ENCODE measurements at regions not wholly inside any gene's neighbourhood (a gene's known extent, or its start where the extent isn't known, plus 50 kb on each side); places are given as distances from the start of the nearest gene placed in this dataset.

DNA sequence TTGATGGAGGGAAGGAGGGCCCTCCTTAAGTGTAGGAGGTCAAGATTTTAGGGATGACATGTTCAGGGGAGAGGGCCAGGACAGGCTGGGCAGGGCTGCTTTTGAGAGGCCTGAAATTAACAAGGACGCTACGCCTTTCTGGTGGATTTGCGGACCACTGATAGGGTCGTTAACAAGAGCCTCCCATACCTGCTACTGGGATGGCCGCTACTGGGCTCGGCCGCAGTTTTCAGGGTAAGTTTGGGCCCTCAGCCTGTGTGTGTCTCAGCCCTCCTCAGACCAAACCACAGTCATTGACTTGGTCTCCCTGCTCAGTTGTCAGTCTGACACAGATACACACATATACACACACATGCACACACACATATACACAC, 180.9 kb downstream of the SMAD2 start:
- H3K9me3 ChIP-seq (ENCODE audit: insufficient read depth, low read length): no peaks in the 10 kb centered on the region
- no peak overlapping the region for H3K4me2 ChIP-seq (ENCODE audit: low read depth, low read length, poor library complexity, severe bottlenecking)
- H4K20me1 ChIP-seq (ENCODE audit: low read depth, low read length): no peaks in the 10 kb centered on the region
- H3K36me3 ChIP-seq (ENCODE audit: low read length): no peaks in the 10 kb centered on the region
- H3K79me2 ChIP-seq (ENCODE audit: insufficient read depth, low read length): no peaks in the 10 kb centered on the region
- H3K27me3 ChIP-seq (ENCODE audit: low read length): no peaks in the 10 kb centered on the region
- H2AFZ ChIP-seq (ENCODE audit: low read depth, low read length, severe bottlenecking): no peak overlapping the region
- no peaks in the 10 kb centered on the region for H3F3A ChIP-seq (ENCODE audit: insufficient read depth)
- TF ChIP-seq, protein P1, sequence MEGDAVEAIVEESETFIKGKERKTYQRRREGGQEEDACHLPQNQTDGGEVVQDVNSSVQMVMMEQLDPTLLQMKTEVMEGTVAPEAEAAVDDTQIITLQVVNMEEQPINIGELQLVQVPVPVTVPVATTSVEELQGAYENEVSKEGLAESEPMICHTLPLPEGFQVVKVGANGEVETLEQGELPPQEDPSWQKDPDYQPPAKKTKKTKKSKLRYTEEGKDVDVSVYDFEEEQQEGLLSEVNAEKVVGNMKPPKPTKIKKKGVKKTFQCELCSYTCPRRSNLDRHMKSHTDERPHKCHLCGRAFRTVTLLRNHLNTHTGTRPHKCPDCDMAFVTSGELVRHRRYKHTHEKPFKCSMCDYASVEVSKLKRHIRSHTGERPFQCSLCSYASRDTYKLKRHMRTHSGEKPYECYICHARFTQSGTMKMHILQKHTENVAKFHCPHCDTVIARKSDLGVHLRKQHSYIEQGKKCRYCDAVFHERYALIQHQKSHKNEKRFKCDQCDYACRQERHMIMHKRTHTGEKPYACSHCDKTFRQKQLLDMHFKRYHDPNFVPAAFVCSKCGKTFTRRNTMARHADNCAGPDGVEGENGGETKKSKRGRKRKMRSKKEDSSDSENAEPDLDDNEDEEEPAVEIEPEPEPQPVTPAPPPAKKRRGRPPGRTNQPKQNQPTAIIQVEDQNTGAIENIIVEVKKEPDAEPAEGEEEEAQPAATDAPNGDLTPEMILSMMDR (IDR thresholded peaks at IDR 0.05; ENCODE audit: insufficient read depth, low read length, poor library complexity, severe bottlenecking): no peak
- no peak for TF ChIP-seq EZH2phosphoT487 (conservative IDR thresholded peaks at IDR 0.05; ENCODE audit: low read length)
- H3K9me2 ChIP-seq (replicated peaks; ENCODE audit: insufficient read depth, low read length): no peaks in the 10 kb centered on the region
- H3K9ac ChIP-seq (ENCODE audit: low read length): no peak overlapping the region
- no peak overlapping the region for H3K27ac ChIP-seq (ENCODE audit: low read depth, low read length)
- H3K4me3 ChIP-seq (ENCODE audit: insufficient read depth, low read length, poor library complexity, severe bottlenecking): no peak overlapping the region

GRCh38 chr18:47748847-47749599, 181.4 kb downstream of the SMAD2 start:
- no peak for TF ChIP-seq EZH2phosphoT487 (conservative IDR thresholded peaks at IDR 0.05; ENCODE audit: low read length)
- TF ChIP-seq, protein P1 (IDR thresholded peaks at IDR 0.05; ENCODE audit: insufficient read depth, low read length, poor library complexity, severe bottlenecking): peak; percentile 98
- no peaks in the 10 kb centered on the region for H3K9me3 ChIP-seq (ENCODE audit: insufficient read depth, low read length)
- H3F3A ChIP-seq (ENCODE audit: insufficient read depth): no peaks in the 10 kb centered on the region
- no peak overlapping the region for H2AFZ ChIP-seq (ENCODE audit: low read depth, low read length, severe bottlenecking)
- no peak overlapping the region for H3K9ac ChIP-seq (ENCODE audit: low read length)
- no peaks in the 10 kb centered on the region for H4K20me1 ChIP-seq (ENCODE audit: low read depth, low read length)
- no peak overlapping the region for H3K4me2 ChIP-seq (ENCODE audit: low read depth, low read length, poor library complexity, severe bottlenecking)
- no peaks in the 10 kb centered on the region for H3K79me2 ChIP-seq (ENCODE audit: insufficient read depth, low read length)
- no peak overlapping the region for H3K4me3 ChIP-seq (ENCODE audit: insufficient read depth, low read length, poor library complexity, severe bottlenecking)
- H3K27me3 ChIP-seq (ENCODE audit: low read length): no peaks in the 10 kb centered on the region
- H3K36me3 ChIP-seq (ENCODE audit: low read length): no peaks in the 10 kb centered on the region
- H3K27ac ChIP-seq (ENCODE audit: low read depth, low read length): no peak overlapping the region
- H3K9me2 ChIP-seq (replicated peaks; ENCODE audit: insufficient read depth, low read length): no peaks in the 10 kb centered on the region

DNA sequence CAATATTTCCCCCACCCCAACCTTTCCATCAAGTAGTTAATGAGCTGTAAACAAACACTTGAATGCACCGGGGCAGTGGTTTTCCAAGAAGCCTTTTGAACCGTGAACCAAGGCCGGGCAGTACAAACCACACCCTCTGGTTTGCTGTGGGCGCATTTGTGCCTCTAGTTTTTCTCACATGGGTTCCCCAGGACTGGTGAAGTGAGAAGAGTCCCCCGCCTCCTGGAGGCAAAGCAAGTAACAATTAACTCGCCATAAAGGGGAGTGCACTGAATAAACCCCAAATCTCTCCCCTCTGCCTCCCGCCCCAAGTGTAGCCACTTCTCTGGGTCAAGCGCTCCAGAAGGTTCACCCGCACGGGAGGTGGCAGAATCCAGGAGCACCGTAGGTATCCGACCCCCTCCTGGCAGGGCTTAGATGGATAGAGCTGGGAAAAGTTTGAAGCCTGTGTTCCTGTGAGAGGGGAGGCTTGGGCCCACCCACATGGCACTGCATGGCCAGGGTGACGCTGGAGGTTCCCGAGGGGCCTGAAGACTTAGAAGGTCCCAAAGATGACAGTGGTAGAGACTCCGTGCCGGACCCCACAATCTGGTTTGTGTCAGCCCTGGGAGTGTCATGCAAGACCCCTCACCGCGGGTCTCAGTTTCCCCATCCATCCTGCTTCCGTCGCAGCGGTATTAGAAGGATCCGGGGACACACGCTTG, 182.2 kb downstream of the SMAD2 start:
- H3K9ac ChIP-seq (ENCODE audit: low read length): no peak overlapping the region
- no peaks in the 10 kb centered on the region for H3F3A ChIP-seq (ENCODE audit: insufficient read depth)
- H3K9me3 ChIP-seq (ENCODE audit: insufficient read depth, low read length): no peaks in the 10 kb centered on the region
- H3K4me3 ChIP-seq (ENCODE audit: insufficient read depth, low read length, poor library complexity, severe bottlenecking): no peak overlapping the region
- no peaks in the 10 kb centered on the region for H3K79me2 ChIP-seq (ENCODE audit: insufficient read depth, low read length)
- no peak overlapping the region for H3K4me2 ChIP-seq (ENCODE audit: low read depth, low read length, poor library complexity, severe bottlenecking)
- H3K9me2 ChIP-seq (replicated peaks; ENCODE audit: insufficient read depth, low read length): no peaks in the 10 kb centered on the region
- H3K27ac ChIP-seq (ENCODE audit: low read depth, low read length): no peak overlapping the region
- H4K20me1 ChIP-seq (ENCODE audit: low read depth, low read length): no peaks in the 10 kb centered on the region
- TF ChIP-seq, protein P1 (IDR thresholded peaks at IDR 0.05; ENCODE audit: insufficient read depth, low read length, poor library complexity, severe bottlenecking): no peak
- TF ChIP-seq EZH2phosphoT487 (conservative IDR thresholded peaks at IDR 0.05; ENCODE audit: low read length): no peak
- H3K36me3 ChIP-seq (ENCODE audit: low read length): no peaks in the 10 kb centered on the region
- no peaks in the 10 kb centered on the region for H3K27me3 ChIP-seq (ENCODE audit: low read length)
- no peak overlapping the region for H2AFZ ChIP-seq (ENCODE audit: low read depth, low read length, severe bottlenecking)
